Hepatocyte (in vitro differentiated cells): ENCODE measurements at regions not wholly inside any gene's neighbourhood (a gene's known extent, or its start where the extent isn't known, plus 50 kb on each side); places are given as distances from the start of the nearest gene placed in this dataset.

ENCODE experiments used
- CTCF ChIP-seq: fragments of 200-600 bp; sonication (generic); IDR thresholded peaks from 2 replicates; pipeline ENCODE4 v1.5.1; 2016; ENCODE audit warnings: antibody characterized with exemption, mild to moderate bottlenecking; ENCODE audit not compliant: poor library complexity
- EZH2 ChIP-seq: fragments of 200-600 bp; sonication (generic); IDR thresholded peaks from 2 replicates; pipeline ENCODE4 v1.6.1; 2016; ENCODE audit warnings: antibody characterized with exemption, mild to moderate bottlenecking, borderline replicate concordance

DNA sequence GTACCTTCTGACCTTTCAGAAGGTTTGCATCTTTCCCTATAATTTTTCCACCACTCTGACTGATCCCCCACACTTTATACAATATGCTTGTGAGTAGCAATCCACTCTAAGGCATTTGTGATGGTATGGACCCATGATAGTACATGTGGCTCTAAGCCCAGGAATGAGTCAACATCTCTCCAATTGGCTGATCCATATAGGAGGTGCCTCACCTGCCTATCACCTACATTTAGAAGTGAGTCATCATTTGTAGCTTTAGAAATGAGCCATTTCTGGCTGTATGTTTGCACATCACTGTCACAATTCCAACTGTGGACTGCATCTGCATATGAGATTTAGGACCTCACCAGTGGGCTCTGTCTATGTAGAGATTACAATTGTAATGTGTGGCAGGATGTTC lies 133.1 kb upstream of the ZNF91 start:
- TF ChIP-seq EZH2: no peak
- no peak for TF ChIP-seq CTCF
